ENCODE measurements at regions not wholly inside any gene's neighbourhood (a gene's known extent, or its start where the extent isn't known, plus 50 kb on each side); places are given as distances from the start of the nearest gene placed in this dataset.

GRCh38 chr4:104395168-104395614, 99.5 kb downstream of the CXXC4 start:
- Histone ChIP-seq H3K4me3 (ENCODE audit: low read length in 2 of 2) (no peak overlapping the region), H3K36me3 (ENCODE audit: insufficient read depth, low read length) (no peaks in the 10 kb centered on the region), H3K4me1 (ENCODE audit: insufficient read depth, low read length) (no peaks in the 10 kb centered on the region), H3K27me3 (ENCODE audit: insufficient read depth, low read length) (no peaks in the 10 kb centered on the region), H3K9me3 (ENCODE audit: control insufficient read depth in 1 of 2, low read length in 2 of 2) (peaks cover 0 to 4% of the 10 kb centered on the region in 2 donors), H3K27ac (ENCODE audit: low read depth, low read length) (no peak overlapping the region)
- Mint-ChIP-seq H3K4me3 (no peak overlapping the region), H3K27me3 (no peaks in the 10 kb centered on the region), H3K9me3 (peaks cover 0 to 4% (median 0%) of the 10 kb centered on the region in 8 donors), H3K27ac (no peak overlapping the region), H3K4me1 (no peaks in the 10 kb centered on the region), H3K36me3 (no peaks in the 10 kb centered on the region)
- intact Hi-C loops (cut with micrococcal nuclease) = no loop called here
- ChIA-PET POLR2A (ENCODE audit: partially characterized antibody) (interaction anchor here (0.6 kb wide), 1 partner anchor 66 kb away, joined by 3 read pairs; no protein-coding TSS in a partner anchor), CTCF (ENCODE audit: partially characterized antibody) (no interaction called here)
- no peak for DNase-seq

GRCh38 chr4:104394406-104395167, 100.1 kb downstream of the CXXC4 start:
- CTCF ChIA-PET (ENCODE audit: partially characterized antibody) = no interaction called here
- H3K4me3 Mint-ChIP-seq = no peak overlapping the region

GRCh38 chr4:104393655-104394324, 100.9 kb downstream of the CXXC4 start:
- CTCF ChIA-PET (ENCODE audit: partially characterized antibody) = no interaction called here
- POLR2A ChIA-PET (ENCODE audit: partially characterized antibody) = no interaction called here
- intact Hi-C loops (cut with micrococcal nuclease) = no loop called here
- Mint-ChIP-seq H3K27ac (no peak overlapping the region), H3K9me3 (peaks cover 0 to 4% (median 0%) of the 10 kb centered on the region in 8 donors), H3K4me1 (no peaks in the 10 kb centered on the region), H3K4me3 (no peak overlapping the region), H3K36me3 (no peaks in the 10 kb centered on the region), H3K27me3 (no peaks in the 10 kb centered on the region)
- Histone ChIP-seq H3K27me3 (ENCODE audit: insufficient read depth, low read length) (no peaks in the 10 kb centered on the region), H3K27ac (ENCODE audit: low read depth, low read length) (no peak overlapping the region), H3K36me3 (ENCODE audit: insufficient read depth, low read length) (no peaks in the 10 kb centered on the region), H3K9me3 (ENCODE audit: control insufficient read depth in 1 of 2, low read length in 2 of 2) (peaks cover 0 to 4% of the 10 kb centered on the region in 2 donors), H3K4me3 (ENCODE audit: low read length in 2 of 2) (no peak overlapping the region), H3K4me1 (ENCODE audit: insufficient read depth, low read length) (no peaks in the 10 kb centered on the region)
- DNase-seq = no peak

More at GRCh38 chr4:104394406-104395167, 100.1 kb downstream of the CXXC4 start:
- peaks cover 0 to 4% (median 0%) of the 10 kb centered on the region in 8 donors for H3K9me3 Mint-ChIP-seq
- no peak for DNase-seq
- peak overlapping the region in 1 of 7 donors; percentile 25 for H3K27ac Mint-ChIP-seq
- no peaks in the 10 kb centered on the region for H3K27me3 Mint-ChIP-seq
- Histone ChIP-seq H3K27me3 (ENCODE audit: insufficient read depth, low read length) (no peaks in the 10 kb centered on the region), H3K27ac (ENCODE audit: low read depth, low read length) (no peak overlapping the region), H3K9me3 (ENCODE audit: control insufficient read depth in 1 of 2, low read length in 2 of 2) (peaks cover 0 to 4% of the 10 kb centered on the region in 2 donors), H3K4me1 (ENCODE audit: insufficient read depth, low read length) (no peaks in the 10 kb centered on the region), H3K36me3 (ENCODE audit: insufficient read depth, low read length) (no peaks in the 10 kb centered on the region), H3K4me3 (ENCODE audit: low read length in 2 of 2) (no peak overlapping the region)
- intact Hi-C loops (cut with micrococcal nuclease) = no loop called here
- POLR2A ChIA-PET (ENCODE audit: partially characterized antibody) = no interaction called here
- no peaks in the 10 kb centered on the region for H3K4me1 Mint-ChIP-seq
- no peaks in the 10 kb centered on the region for H3K36me3 Mint-ChIP-seq

- no peak overlapping the region for H3K4me3 Mint-ChIP-seq
- Histone ChIP-seq H3K4me1 (ENCODE audit: insufficient read depth, low read length) (no peaks in the 10 kb centered on the region), H3K9me3 (ENCODE audit: control insufficient read depth in 1 of 2, low read length in 2 of 2) (no peaks in the 10 kb centered on the region), H3K4me3 (ENCODE audit: low read length in 2 of 2) (no peak overlapping the region), H3K27ac (ENCODE audit: low read depth, low read length) (no peak overlapping the region), H3K36me3 (ENCODE audit: insufficient read depth, low read length) (no peaks in the 10 kb centered on the region), H3K27me3 (ENCODE audit: insufficient read depth, low read length) (no peaks in the 10 kb centered on the region)
- POLR2A ChIA-PET (ENCODE audit: partially characterized antibody) = no interaction called here
- no peaks in the 10 kb centered on the region for H3K36me3 Mint-ChIP-seq
- no peak overlapping the region for H3K27ac Mint-ChIP-seq
- CTCF ChIA-PET (ENCODE audit: partially characterized antibody) = no interaction called here
- intact Hi-C loops (cut with micrococcal nuclease) = no loop called here
- H3K27me3 Mint-ChIP-seq = no peaks in the 10 kb centered on the region
- DNase-seq = no peak
- peaks cover 0 to 4% (median 0%) of the 10 kb centered on the region in 8 donors for H3K9me3 Mint-ChIP-seq
- no peaks in the 10 kb centered on the region for H3K4me1 Mint-ChIP-seq
These were observed 109.0 kb downstream of the CXXC4 start for GRCh38 chr4:104385713-104386112.

- Mint-ChIP-seq H3K4me1 (no peaks in the 10 kb centered on the region), H3K4me3 (no peak overlapping the region), H3K27ac (peak overlapping the region in 1 of 7 donors; percentile 7), H3K9me3 (peaks cover 0 to 4% (median 2%) of the 10 kb centered on the region in 8 donors), H3K36me3 (no peaks in the 10 kb centered on the region), H3K27me3 (no peaks in the 10 kb centered on the region)
- ChIA-PET CTCF (ENCODE audit: partially characterized antibody) (no interaction called here), POLR2A (ENCODE audit: partially characterized antibody) (no interaction called here)
- no peaks in the 10 kb centered on the region for H3K9me3 ChIP-seq (ENCODE audit: control insufficient read depth in 1 of 2, low read length in 2 of 2)
- no peaks in the 10 kb centered on the region for H3K4me1 ChIP-seq (ENCODE audit: insufficient read depth, low read length)
- H3K27ac ChIP-seq (ENCODE audit: low read depth, low read length) = no peak overlapping the region
- no peak overlapping the region for H3K4me3 ChIP-seq (ENCODE audit: low read length in 2 of 2)
- H3K27me3 ChIP-seq (ENCODE audit: insufficient read depth, low read length) = no peaks in the 10 kb centered on the region
- no peak for DNase-seq
- H3K36me3 ChIP-seq (ENCODE audit: insufficient read depth, low read length) = no peaks in the 10 kb centered on the region
- intact Hi-C loops (cut with micrococcal nuclease) = no loop called here
These were observed 111.7 kb downstream of the CXXC4 start for GRCh38 chr4:104382961-104383360.

GRCh38 chr4:104381729-104382128, 113.0 kb downstream of the CXXC4 start:
- Histone ChIP-seq H3K27ac (ENCODE audit: low read depth, low read length) (no peak overlapping the region), H3K4me3 (ENCODE audit: low read length in 2 of 2) (no peak overlapping the region), H3K4me1 (ENCODE audit: insufficient read depth, low read length) (no peaks in the 10 kb centered on the region), H3K36me3 (ENCODE audit: insufficient read depth, low read length) (no peaks in the 10 kb centered on the region), H3K27me3 (ENCODE audit: insufficient read depth, low read length) (no peaks in the 10 kb centered on the region), H3K9me3 (ENCODE audit: control insufficient read depth in 1 of 2, low read length in 2 of 2) (no peaks in the 10 kb centered on the region)
- ChIA-PET POLR2A (ENCODE audit: partially characterized antibody) (no interaction called here), CTCF (ENCODE audit: partially characterized antibody) (no interaction called here)
- H3K4me3 Mint-ChIP-seq = no peak overlapping the region
- H3K27me3 Mint-ChIP-seq = no peaks in the 10 kb centered on the region
- peaks cover 0 to 4% (median 2%) of the 10 kb centered on the region in 8 donors for H3K9me3 Mint-ChIP-seq
- H3K4me1 Mint-ChIP-seq = no peaks in the 10 kb centered on the region
- no peak overlapping the region for H3K27ac Mint-ChIP-seq
- no peak for DNase-seq
- no peaks in the 10 kb centered on the region for H3K36me3 Mint-ChIP-seq
- intact Hi-C loops (cut with micrococcal nuclease) = no loop called here

GRCh38 chr4:104365618-104366017, 129.1 kb downstream of the CXXC4 start:
- ChIA-PET CTCF (ENCODE audit: partially characterized antibody) (no interaction called here), POLR2A (ENCODE audit: partially characterized antibody) (no interaction called here)
- Mint-ChIP-seq H3K4me3 (no peak overlapping the region), H3K27ac (no peak overlapping the region), H3K36me3 (no peaks in the 10 kb centered on the region), H3K4me1 (no peaks in the 10 kb centered on the region), H3K9me3 (peaks cover 0 to 4% (median 0%) of the 10 kb centered on the region in 8 donors), H3K27me3 (no peaks in the 10 kb centered on the region)
- no peak overlapping the region for H3K4me3 ChIP-seq (ENCODE audit: low read length in 2 of 2)
- H3K27ac ChIP-seq (ENCODE audit: low read depth, low read length) = no peak overlapping the region
- intact Hi-C loops (cut with micrococcal nuclease) = no loop called here
- H3K4me1 ChIP-seq (ENCODE audit: insufficient read depth, low read length) = no peaks in the 10 kb centered on the region
- H3K27me3 ChIP-seq (ENCODE audit: insufficient read depth, low read length) = no peaks in the 10 kb centered on the region
- no peak for DNase-seq
- no peaks in the 10 kb centered on the region for H3K9me3 ChIP-seq (ENCODE audit: control insufficient read depth in 1 of 2, low read length in 2 of 2)
- H3K36me3 ChIP-seq (ENCODE audit: insufficient read depth, low read length) = no peaks in the 10 kb centered on the region

Measured in CD4-positive, alpha-beta memory T cell (primary cell).